ENCODE measurements at regions not wholly inside any gene's neighbourhood (a gene's known extent, or its start where the extent isn't known, plus 50 kb on each side); places are given as distances from the start of the nearest gene placed in this dataset.

DNA sequence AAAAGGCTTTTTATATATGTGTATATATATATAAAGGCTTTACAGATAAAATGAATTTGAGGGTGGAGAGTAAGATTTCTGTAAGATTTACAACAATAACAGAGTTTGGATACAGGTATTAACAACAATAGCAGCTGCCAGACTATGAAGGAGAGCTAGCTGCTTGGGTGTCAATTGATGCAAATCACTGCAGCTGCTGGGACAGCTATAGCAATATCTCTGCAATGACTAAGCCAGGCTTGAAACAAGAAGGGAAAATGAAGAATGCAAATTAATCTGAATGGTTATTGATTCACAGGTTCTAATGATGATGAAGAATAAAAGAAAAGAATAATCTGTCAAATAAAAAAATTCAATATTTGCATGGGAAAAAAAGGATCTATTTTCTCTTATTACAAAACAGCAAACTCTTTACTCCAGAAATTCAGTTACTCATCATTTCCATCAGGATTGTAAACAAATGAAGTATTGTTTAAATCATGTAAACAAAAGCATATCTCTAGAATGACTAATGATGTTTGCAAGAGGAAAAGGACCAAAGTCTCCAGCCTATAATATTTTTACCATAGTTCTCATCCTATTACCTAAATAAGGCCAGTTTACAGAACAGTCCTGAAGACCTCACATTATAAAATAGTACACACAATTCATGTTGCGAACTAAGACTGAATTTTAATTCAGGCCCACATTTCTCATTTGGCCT is 219.0 kb downstream of the HTR1A start:
- Histone ChIP-seq H3K4me1 (ENCODE audit: control insufficient read depth, insufficient read depth, low read length) (no peaks in the 10 kb centered on the region), H2AFZ (ENCODE audit: control insufficient read depth, low read depth, low read length) (no peak overlapping the region), H3K27me3 (replicated peaks in 1 of 2; ENCODE audit: control insufficient read depth in 2 of 2, insufficient read depth in 2 of 2, low read length in 1 of 2) (no peaks in the 10 kb centered on the region), H3K9ac (ENCODE audit: control insufficient read depth, insufficient read depth, low read length) (no peak overlapping the region), H4K20me1 (ENCODE audit: control insufficient read depth, insufficient read depth) (no peaks in the 10 kb centered on the region), H3K79me2 (ENCODE audit: control insufficient read depth, insufficient read depth, low read length) (no peaks in the 10 kb centered on the region), H3K27ac (ENCODE audit: control insufficient read depth, insufficient read depth) (no peak overlapping the region), H3K9me3 (replicated peaks; ENCODE audit: control insufficient read depth, insufficient read depth, low read length) (no peaks in the 10 kb centered on the region), H3K4me3 (no peak overlapping the region), H3K36me3 (ENCODE audit: control insufficient read depth in 2 of 2, insufficient read depth in 2 of 2, low read length in 1 of 2) (no peaks in the 10 kb centered on the region), H3K4me2 (ENCODE audit: control insufficient read depth, insufficient read depth) (no peak overlapping the region)
- ATAC-seq (no peak), DNase-seq (ENCODE audit: low read depth, low spot score) (no peak), FAIRE-seq (no peak)
- BruUV-seq (replicated peaks) = no TSS peak
- 94% methylated on average over 1 of the region's 1 CpG for WGBS (ENCODE audit: insufficient coverage, insufficient replicate concordance, low lambda C conversion rate, missing lambda C conversion rate)
- in situ Hi-C loops (cut with MboI) (no loop called here), intact Hi-C loops (cut with micrococcal nuclease; ENCODE audit: unreplicated experiment) (no loop called here)
- ChIA-PET POLR2A (no interaction called here), RAD21 (ENCODE audit: unreplicated experiment) (no interaction called here), CTCF (interaction anchor here (0.6 kb wide), 1 partner anchor 10 kb away, joined by 3 read pairs; no protein-coding TSS in a partner anchor), SMC1A (ENCODE audit: uncharacterized antibody, unreplicated experiment) (no interaction called here)
- TF ChIP-seq, protein P1, sequence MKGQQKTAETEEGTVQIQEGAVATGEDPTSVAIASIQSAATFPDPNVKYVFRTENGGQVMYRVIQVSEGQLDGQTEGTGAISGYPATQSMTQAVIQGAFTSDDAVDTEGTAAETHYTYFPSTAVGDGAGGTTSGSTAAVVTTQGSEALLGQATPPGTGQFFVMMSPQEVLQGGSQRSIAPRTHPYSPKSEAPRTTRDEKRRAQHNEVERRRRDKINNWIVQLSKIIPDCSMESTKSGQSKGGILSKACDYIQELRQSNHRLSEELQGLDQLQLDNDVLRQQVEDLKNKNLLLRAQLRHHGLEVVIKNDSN (IDR thresholded peaks at IDR 0.05; ENCODE audit: borderline replicate concordance, extremely low read length, insufficient read depth, low read depth, low read length) = no peak
- TF ChIP-seq, protein P2, sequence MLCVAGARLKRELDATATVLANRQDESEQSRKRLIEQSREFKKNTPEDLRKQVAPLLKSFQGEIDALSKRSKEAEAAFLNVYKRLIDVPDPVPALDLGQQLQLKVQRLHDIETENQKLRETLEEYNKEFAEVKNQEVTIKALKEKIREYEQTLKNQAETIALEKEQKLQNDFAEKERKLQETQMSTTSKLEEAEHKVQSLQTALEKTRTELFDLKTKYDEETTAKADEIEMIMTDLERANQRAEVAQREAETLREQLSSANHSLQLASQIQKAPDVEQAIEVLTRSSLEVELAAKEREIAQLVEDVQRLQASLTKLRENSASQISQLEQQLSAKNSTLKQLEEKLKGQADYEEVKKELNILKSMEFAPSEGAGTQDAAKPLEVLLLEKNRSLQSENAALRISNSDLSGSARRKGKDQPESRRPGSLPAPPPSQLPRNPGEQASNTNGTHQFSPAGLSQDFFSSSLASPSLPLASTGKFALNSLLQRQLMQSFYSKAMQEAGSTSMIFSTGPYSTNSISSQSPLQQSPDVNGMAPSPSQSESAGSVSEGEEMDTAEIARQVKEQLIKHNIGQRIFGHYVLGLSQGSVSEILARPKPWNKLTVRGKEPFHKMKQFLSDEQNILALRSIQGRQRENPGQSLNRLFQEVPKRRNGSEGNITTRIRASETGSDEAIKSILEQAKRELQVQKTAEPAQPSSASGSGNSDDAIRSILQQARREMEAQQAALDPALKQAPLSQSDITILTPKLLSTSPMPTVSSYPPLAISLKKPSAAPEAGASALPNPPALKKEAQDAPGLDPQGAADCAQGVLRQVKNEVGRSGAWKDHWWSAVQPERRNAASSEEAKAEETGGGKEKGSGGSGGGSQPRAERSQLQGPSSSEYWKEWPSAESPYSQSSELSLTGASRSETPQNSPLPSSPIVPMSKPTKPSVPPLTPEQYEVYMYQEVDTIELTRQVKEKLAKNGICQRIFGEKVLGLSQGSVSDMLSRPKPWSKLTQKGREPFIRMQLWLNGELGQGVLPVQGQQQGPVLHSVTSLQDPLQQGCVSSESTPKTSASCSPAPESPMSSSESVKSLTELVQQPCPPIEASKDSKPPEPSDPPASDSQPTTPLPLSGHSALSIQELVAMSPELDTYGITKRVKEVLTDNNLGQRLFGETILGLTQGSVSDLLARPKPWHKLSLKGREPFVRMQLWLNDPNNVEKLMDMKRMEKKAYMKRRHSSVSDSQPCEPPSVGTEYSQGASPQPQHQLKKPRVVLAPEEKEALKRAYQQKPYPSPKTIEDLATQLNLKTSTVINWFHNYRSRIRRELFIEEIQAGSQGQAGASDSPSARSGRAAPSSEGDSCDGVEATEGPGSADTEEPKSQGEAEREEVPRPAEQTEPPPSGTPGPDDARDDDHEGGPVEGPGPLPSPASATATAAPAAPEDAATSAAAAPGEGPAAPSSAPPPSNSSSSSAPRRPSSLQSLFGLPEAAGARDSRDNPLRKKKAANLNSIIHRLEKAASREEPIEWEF (IDR thresholded peaks at IDR 0.05; ENCODE audit: insufficient replicate concordance, low read depth, low read length) = no peak
- no peak for TF ChIP-seq YBX1 (IDR thresholded peaks at IDR 0.05)
- no peak for TF ChIP-seq KLF5 (IDR thresholded peaks at IDR 0.05; ENCODE audit: partially characterized antibody)
- TF ChIP-seq, protein P3, sequence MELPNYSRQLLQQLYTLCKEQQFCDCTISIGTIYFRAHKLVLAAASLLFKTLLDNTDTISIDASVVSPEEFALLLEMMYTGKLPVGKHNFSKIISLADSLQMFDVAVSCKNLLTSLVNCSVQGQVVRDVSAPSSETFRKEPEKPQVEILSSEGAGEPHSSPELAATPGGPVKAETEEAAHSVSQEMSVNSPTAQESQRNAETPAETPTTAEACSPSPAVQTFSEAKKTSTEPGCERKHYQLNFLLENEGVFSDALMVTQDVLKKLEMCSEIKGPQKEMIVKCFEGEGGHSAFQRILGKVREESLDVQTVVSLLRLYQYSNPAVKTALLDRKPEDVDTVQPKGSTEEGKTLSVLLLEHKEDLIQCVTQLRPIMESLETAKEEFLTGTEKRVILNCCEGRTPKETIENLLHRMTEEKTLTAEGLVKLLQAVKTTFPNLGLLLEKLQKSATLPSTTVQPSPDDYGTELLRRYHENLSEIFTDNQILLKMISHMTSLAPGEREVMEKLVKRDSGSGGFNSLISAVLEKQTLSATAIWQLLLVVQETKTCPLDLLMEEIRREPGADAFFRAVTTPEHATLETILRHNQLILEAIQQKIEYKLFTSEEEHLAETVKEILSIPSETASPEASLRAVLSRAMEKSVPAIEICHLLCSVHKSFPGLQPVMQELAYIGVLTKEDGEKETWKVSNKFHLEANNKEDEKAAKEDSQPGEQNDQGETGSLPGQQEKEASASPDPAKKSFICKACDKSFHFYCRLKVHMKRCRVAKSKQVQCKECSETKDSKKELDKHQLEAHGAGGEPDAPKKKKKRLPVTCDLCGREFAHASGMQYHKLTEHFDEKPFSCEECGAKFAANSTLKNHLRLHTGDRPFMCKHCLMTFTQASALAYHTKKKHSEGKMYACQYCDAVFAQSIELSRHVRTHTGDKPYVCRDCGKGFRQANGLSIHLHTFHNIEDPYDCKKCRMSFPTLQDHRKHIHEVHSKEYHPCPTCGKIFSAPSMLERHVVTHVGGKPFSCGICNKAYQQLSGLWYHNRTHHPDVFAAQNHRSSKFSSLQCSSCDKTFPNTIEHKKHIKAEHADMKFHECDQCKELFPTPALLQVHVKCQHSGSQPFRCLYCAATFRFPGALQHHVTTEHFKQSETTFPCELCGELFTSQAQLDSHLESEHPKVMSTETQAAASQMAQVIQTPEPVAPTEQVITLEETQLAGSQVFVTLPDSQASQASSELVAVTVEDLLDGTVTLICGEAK (IDR thresholded peaks at IDR 0.05; ENCODE audit: borderline replicate concordance) = no peak
- no peak for TF ChIP-seq STAT1 (conservative IDR thresholded peaks at IDR 0.05)
- TF ChIP-seq ZNF384 (IDR thresholded peaks at IDR 0.05; ENCODE audit: borderline replicate concordance, low read depth, low read length) = no peak
- TF ChIP-seq POU2F2 (IDR thresholded peaks at IDR 0.05; ENCODE audit: borderline replicate concordance, low read depth, low read length) = no peak
- TF ChIP-seq PML (IDR thresholded peaks at IDR 0.05; ENCODE audit: low read length) = no peak
- no peak for TF ChIP-seq SMAD5 (IDR thresholded peaks at IDR 0.05; ENCODE audit: low read depth)
- TF ChIP-seq HDAC2 (IDR thresholded peaks at IDR 0.05) = no peak
- TF ChIP-seq CREB1 (IDR thresholded peaks at IDR 0.05; ENCODE audit: low read depth) = no peak
- TF ChIP-seq NBN (IDR thresholded peaks at IDR 0.05) = no peak

All from GM12878 (cell line).